ENCODE measurements at regions not wholly inside any gene's neighbourhood (a gene's known extent, or its start where the extent isn't known, plus 50 kb on each side); places are given as distances from the start of the nearest gene placed in this dataset.

DNA sequence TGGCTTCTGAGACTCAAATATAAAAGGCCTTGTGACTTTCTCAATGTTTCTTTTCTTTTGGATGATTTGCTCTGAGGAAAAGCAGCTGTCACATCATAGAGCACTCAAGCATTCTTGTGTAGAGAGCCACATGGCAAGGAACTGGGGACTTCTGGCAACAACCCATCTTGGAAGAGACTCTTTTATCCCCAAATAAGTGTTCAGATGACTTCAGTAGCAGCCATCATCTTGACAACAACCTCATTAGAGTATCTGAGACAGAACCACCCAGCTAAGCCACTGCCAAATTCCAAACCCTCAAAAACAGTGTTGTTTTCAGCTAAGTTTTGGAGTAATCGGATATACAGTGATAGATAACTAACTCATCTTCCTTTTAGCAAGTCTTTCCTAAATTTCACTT lies 1431.7 kb upstream of the IGFBP7 start:
- TF ChIP-seq POLR2AphosphoS5 (IDR thresholded peaks at IDR 0.05): no peak
- TF ChIP-seq, protein P1, sequence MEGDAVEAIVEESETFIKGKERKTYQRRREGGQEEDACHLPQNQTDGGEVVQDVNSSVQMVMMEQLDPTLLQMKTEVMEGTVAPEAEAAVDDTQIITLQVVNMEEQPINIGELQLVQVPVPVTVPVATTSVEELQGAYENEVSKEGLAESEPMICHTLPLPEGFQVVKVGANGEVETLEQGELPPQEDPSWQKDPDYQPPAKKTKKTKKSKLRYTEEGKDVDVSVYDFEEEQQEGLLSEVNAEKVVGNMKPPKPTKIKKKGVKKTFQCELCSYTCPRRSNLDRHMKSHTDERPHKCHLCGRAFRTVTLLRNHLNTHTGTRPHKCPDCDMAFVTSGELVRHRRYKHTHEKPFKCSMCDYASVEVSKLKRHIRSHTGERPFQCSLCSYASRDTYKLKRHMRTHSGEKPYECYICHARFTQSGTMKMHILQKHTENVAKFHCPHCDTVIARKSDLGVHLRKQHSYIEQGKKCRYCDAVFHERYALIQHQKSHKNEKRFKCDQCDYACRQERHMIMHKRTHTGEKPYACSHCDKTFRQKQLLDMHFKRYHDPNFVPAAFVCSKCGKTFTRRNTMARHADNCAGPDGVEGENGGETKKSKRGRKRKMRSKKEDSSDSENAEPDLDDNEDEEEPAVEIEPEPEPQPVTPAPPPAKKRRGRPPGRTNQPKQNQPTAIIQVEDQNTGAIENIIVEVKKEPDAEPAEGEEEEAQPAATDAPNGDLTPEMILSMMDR (IDR thresholded peaks at IDR 0.05): no peak

Data from transverse colon (tissue), 4 donors.